ENCODE measurements at regions not wholly inside any gene's neighbourhood (a gene's known extent, or its start where the extent isn't known, plus 50 kb on each side); places are given as distances from the start of the nearest gene placed in this dataset.
"Not testable (repeated sequence)": the region's sequence is repeated elsewhere in the genome, so short reads cannot be mapped to it uniquely, and the experiment has no call there.

GRCh38 chr4:78660559-78660958, 109.0 kb downstream of the ANXA3 start:
- no peak for DNase-seq (ENCODE audit: low spot score)

GRCh38 chr4:78661086-78661690, 109.6 kb downstream of the ANXA3 start:
- no peak for DNase-seq (ENCODE audit: low spot score)

GRCh38 chr4:78661921-78662521, 110.5 kb downstream of the ANXA3 start:
- DNase-seq (ENCODE audit: low spot score): no peak

- DNase-seq (ENCODE audit: low spot score): no peak
These were observed 111.1 kb downstream of the ANXA3 start for GRCh38 chr4:78662658-78663057.

GRCh38 chr4:78664296-78664695, 111.9 kb upstream of the BMP2K start:
- not testable (repeated sequence) for DNase-seq (ENCODE audit: low spot score)

- DNase-seq (ENCODE audit: low spot score): no peak
These were observed 110.9 kb upstream of the BMP2K start for GRCh38 chr4:78665216-78665770.

GRCh38 chr4:78666830-78667258, 109.3 kb upstream of the BMP2K start:
- no peak for DNase-seq (ENCODE audit: low spot score)

- no peak for DNase-seq (ENCODE audit: low spot score)
These were observed 108.8 kb upstream of the BMP2K start for GRCh38 chr4:78667325-78667724.

- no peak for DNase-seq (ENCODE audit: low spot score)
These were observed 108.4 kb upstream of the BMP2K start for GRCh38 chr4:78667764-78668163.

GRCh38 chr4:78669453-78669852, 106.7 kb upstream of the BMP2K start:
- no peak for DNase-seq (ENCODE audit: low spot score)

GRCh38 chr4:78671903-78672815, 104.0 kb upstream of the BMP2K start:
- no peak for DNase-seq (ENCODE audit: low spot score)

GRCh38 chr4:78673337-78673736, 102.8 kb upstream of the BMP2K start:
- DNase-seq (ENCODE audit: low spot score): no peak

GRCh38 chr4:78675325-78675724, 100.8 kb upstream of the BMP2K start:
- no peak for DNase-seq (ENCODE audit: low spot score)

GRCh38 chr4:78682070-78682469, 94.1 kb upstream of the BMP2K start:
- no peak for DNase-seq (ENCODE audit: low spot score)

GRCh38 chr4:78683352-78683751, 92.8 kb upstream of the BMP2K start:
- no peak for DNase-seq (ENCODE audit: low spot score)

GRCh38 chr4:78684325-78685079, 91.6 kb upstream of the BMP2K start:
- no peak for DNase-seq (ENCODE audit: low spot score)

- no peak for DNase-seq (ENCODE audit: low spot score)
These were observed 88.3 kb upstream of the BMP2K start for GRCh38 chr4:78687818-78688217.

GRCh38 chr4:78688366-78688765, 87.8 kb upstream of the BMP2K start:
- DNase-seq (ENCODE audit: low spot score): no peak

GRCh38 chr4:78689261-78689660, 86.9 kb upstream of the BMP2K start:
- no peak for DNase-seq (ENCODE audit: low spot score)

- no peak for DNase-seq (ENCODE audit: low spot score)
These were observed 86.3 kb upstream of the BMP2K start for GRCh38 chr4:78689700-78690323.

GRCh38 chr4:78691334-78691754, 84.8 kb upstream of the BMP2K start:
- DNase-seq (ENCODE audit: low spot score): no peak

Measured in CD4-positive, alpha-beta T cell treated with Interleukin-15 for 4 hours (primary cell).